Spinal cord (tissue), 9 donors: ENCODE measurements at regions not wholly inside any gene's neighbourhood (a gene's known extent, or its start where the extent isn't known, plus 50 kb on each side); places are given as distances from the start of the nearest gene placed in this dataset.
A peak's percentile ranks its signal among the peaks of the same experiment; 100 is the strongest.

Experiments used
- DNase-seq, 6 donors: peaks; one replicate each; pipeline versions ENCODE4 v3.0.0 to v3.0.0-alpha.2; 2013 to 2015; ENCODE audit warnings: low spot score in 6 of 6, low read depth in 4 of 6
- H3K27ac ChIP-seq: one replicate; pipeline ENCODE4 v1.5.1; 2013; ENCODE audit warnings: low read depth, low read length, control low read depth
- H3K27me3 ChIP-seq: one replicate; pipeline ENCODE4 v1.6.1; 2013; ENCODE audit warnings: low read length; ENCODE audit not compliant: control insufficient read depth, insufficient read depth
- H3K36me3 ChIP-seq: one replicate; pipeline ENCODE4 v1.6.1; 2013; ENCODE audit warnings: low read length; ENCODE audit not compliant: control insufficient read depth, insufficient read depth
- H3K4me1 ChIP-seq: one replicate; pipeline ENCODE4 v1.6.1; 2013; ENCODE audit warnings: low read length; ENCODE audit not compliant: control insufficient read depth, insufficient read depth
- H3K4me3 ChIP-seq: one replicate; pipeline ENCODE4 v1.5.1; 2013; ENCODE audit warnings: low read depth, low read length, control low read depth
- H3K9me3 ChIP-seq: one replicate; pipeline ENCODE4 v1.6.1; 2013; ENCODE audit warnings: low read length; ENCODE audit not compliant: control insufficient read depth, insufficient read depth
- WGBS: methylation state at CpG from one replicate; pipeline ENCODE4 v1.1.5; 2013; ENCODE audit warnings: missing lambda C conversion rate; ENCODE audit not compliant: insufficient coverage; 5-methylcytosine and 5-hydroxymethylcytosine counted together
- donor health status: healthy.

GRCh38 chr2:236862961-236863728 lies 222.5 kb upstream of the COPS8 start:
- DNase-seq = peak in 2 of 6 donors; percentile 36 to 57
- WGBS = 39% methylated on average over 7 of the region's 9 CpGs

DNA sequence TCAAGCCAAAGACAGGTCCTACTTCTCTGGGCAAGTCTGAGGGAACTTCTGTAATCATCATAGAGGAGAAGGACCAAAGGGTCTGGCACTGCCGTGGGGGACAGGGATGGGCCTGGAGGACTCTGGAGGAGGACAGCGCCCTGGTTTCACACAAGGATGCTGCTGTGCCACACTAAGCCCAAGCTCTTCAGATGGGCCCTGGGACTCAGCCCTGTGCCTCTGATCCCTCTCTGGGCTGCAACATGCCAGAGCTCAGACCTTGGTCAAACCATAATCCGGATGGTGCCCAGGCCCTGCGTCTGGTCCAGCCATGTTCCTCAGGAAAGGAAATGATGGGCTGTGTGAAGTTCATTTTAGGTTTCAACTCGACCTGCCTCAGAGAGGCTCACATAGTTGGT lies 222.0 kb upstream of the COPS8 start:
- H3K9me3 ChIP-seq = no peaks in the 10 kb centered on the region
- no peak overlapping the region for H3K4me3 ChIP-seq
- no peaks in the 10 kb centered on the region for H3K27me3 ChIP-seq
- no peak for DNase-seq
- no peak overlapping the region for H3K27ac ChIP-seq
- H3K36me3 ChIP-seq = no peaks in the 10 kb centered on the region
- 99% methylated on average over 5 of the region's 5 CpGs for WGBS
- peaks cover 11% of the 10 kb centered on the region for H3K4me1 ChIP-seq

More at GRCh38 chr2:236862961-236863728, 222.5 kb upstream of the COPS8 start:
- Histone ChIP-seq H3K36me3 (no peaks in the 10 kb centered on the region), H3K27me3 (no peaks in the 10 kb centered on the region), H3K4me1 (peaks cover 16% of the 10 kb centered on the region), H3K4me3 (no peak overlapping the region), H3K9me3 (no peaks in the 10 kb centered on the region), H3K27ac (no peak overlapping the region)

GRCh38 chr2:236865052-236865451 lies 220.6 kb upstream of the COPS8 start:
- WGBS = 86% methylated on average over 2 of the region's 2 CpGs
- Histone ChIP-seq H3K36me3 (no peaks in the 10 kb centered on the region), H3K4me3 (no peak overlapping the region), H3K9me3 (no peaks in the 10 kb centered on the region), H3K4me1 (peaks cover 10% of the 10 kb centered on the region), H3K27me3 (no peaks in the 10 kb centered on the region), H3K27ac (no peak overlapping the region)
- DNase-seq = no peak

- WGBS = 93% methylated on average over 8 of the region's 10 CpGs
- no peak for DNase-seq
- Histone ChIP-seq H3K4me3 (no peak overlapping the region), H3K4me1 (peaks cover 6% of the 10 kb centered on the region), H3K36me3 (no peaks in the 10 kb centered on the region), H3K27me3 (no peaks in the 10 kb centered on the region), H3K9me3 (no peaks in the 10 kb centered on the region), H3K27ac (no peak overlapping the region)
These were observed 218.9 kb upstream of the COPS8 start for GRCh38 chr2:236866542-236867340.

GRCh38 chr2:236867441-236868260 lies 218.0 kb upstream of the COPS8 start:
- no peak for DNase-seq
- WGBS = 96% methylated on average over 10 of the region's 12 CpGs
- H3K27ac ChIP-seq = no peak overlapping the region
- no peaks in the 10 kb centered on the region for H3K36me3 ChIP-seq
- H3K9me3 ChIP-seq = no peaks in the 10 kb centered on the region
- H3K27me3 ChIP-seq = no peaks in the 10 kb centered on the region
- peaks cover 4% of the 10 kb centered on the region for H3K4me1 ChIP-seq
- no peak overlapping the region for H3K4me3 ChIP-seq

- Histone ChIP-seq H3K27ac (no peak overlapping the region), H3K4me1 (no peaks in the 10 kb centered on the region), H3K27me3 (no peaks in the 10 kb centered on the region), H3K4me3 (no peak overlapping the region), H3K9me3 (no peaks in the 10 kb centered on the region), H3K36me3 (no peaks in the 10 kb centered on the region)
- 50% methylated on average over 2 of the region's 4 CpGs for WGBS
- DNase-seq = no peak
These were observed 215.3 kb upstream of the COPS8 start for GRCh38 chr2:236870370-236870769.

- no peak overlapping the region for H3K27ac ChIP-seq
- DNase-seq = no peak
- 84% methylated on average over 6 of the region's 6 CpGs for WGBS
- no peaks in the 10 kb centered on the region for H3K9me3 ChIP-seq
- no peaks in the 10 kb centered on the region for H3K27me3 ChIP-seq
- H3K36me3 ChIP-seq = no peaks in the 10 kb centered on the region
- H3K4me1 ChIP-seq = no peaks in the 10 kb centered on the region
- H3K4me3 ChIP-seq = no peak overlapping the region
These were observed 214.1 kb upstream of the COPS8 start for GRCh38 chr2:236871500-236872001.

DNA sequence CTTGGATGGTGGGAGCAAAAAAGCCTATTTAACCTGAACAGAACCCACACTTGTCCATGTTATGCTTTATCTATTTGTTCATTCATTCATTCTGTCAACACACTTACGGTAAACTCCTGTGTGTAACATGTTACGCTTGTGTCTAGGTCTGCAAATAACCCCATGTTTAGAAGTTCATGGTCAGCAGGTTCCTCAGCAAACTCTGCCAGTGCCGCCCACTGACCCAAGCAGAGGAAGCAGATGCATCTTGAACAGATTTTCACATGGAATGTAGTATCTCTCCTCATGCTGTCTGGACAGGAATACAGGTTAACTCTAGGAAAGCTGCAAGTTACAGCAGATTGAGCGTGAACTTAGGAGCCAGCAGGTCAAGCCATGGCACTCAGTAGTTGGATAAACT lies 213.7 kb upstream of the COPS8 start:
- DNase-seq = no peak
- WGBS = 92% methylated on average over 3 of the region's 4 CpGs
- H3K4me1 ChIP-seq = no peaks in the 10 kb centered on the region
- no peak overlapping the region for H3K4me3 ChIP-seq
- no peaks in the 10 kb centered on the region for H3K27me3 ChIP-seq
- no peak overlapping the region for H3K27ac ChIP-seq
- no peaks in the 10 kb centered on the region for H3K9me3 ChIP-seq
- H3K36me3 ChIP-seq = no peaks in the 10 kb centered on the region

DNA sequence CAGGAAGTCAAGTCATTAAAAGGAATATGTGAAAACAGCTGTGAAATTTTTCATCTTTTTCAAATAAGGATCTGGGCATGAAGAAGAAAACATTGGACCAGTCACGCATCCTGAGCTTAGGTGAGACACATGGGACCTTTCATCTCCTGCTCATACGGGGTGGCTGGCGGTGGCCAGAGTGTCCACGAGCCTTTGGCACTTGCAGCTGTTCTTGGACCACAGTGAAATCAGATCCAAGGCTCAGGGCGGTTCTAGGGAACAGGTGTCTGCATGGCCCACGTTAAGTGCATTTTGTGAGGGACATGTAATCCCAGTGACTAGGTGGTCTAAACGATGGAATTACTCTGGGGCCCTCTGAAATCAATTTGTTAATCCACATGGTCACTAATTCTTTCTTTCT lies 212.7 kb upstream of the COPS8 start:
- no peaks in the 10 kb centered on the region for H3K27me3 ChIP-seq
- H3K27ac ChIP-seq = no peak overlapping the region
- 95% methylated on average over 7 of the region's 7 CpGs for WGBS
- no peaks in the 10 kb centered on the region for H3K36me3 ChIP-seq
- no peak for DNase-seq
- no peak overlapping the region for H3K4me3 ChIP-seq
- H3K4me1 ChIP-seq = no peaks in the 10 kb centered on the region
- H3K9me3 ChIP-seq = no peaks in the 10 kb centered on the region
